ENCODE measurements at regions not wholly inside any gene's neighbourhood (a gene's known extent, or its start where the extent isn't known, plus 50 kb on each side); places are given as distances from the start of the nearest gene placed in this dataset.

- Histone ChIP-seq H3K27ac (ENCODE audit: low read depth, low read length, poor library complexity, severe bottlenecking) (no peak overlapping the region), H2AFZ (ENCODE audit: low read length) (no peak overlapping the region), H3K79me2 (ENCODE audit: insufficient read depth, low read length) (no peaks in the 10 kb centered on the region), H3K4me2 (ENCODE audit: low read length) (no peak overlapping the region), H3K4me1 (ENCODE audit: insufficient read depth, low read length, severe bottlenecking) (no peaks in the 10 kb centered on the region), H3K9me3 (ENCODE audit: low read length) (no peaks in the 10 kb centered on the region), H3K4me3 (ENCODE audit: low read depth, low read length, poor library complexity, severe bottlenecking) (no peak overlapping the region), H3K36me3 (ENCODE audit: insufficient read depth, low read length) (no peaks in the 10 kb centered on the region), H3K27me3 (ENCODE audit: insufficient read depth, low read length) (0 out of 2 replicates have a peak, but pooled peaks cover 7% of the 10 kb centered on the region), H3K9ac (ENCODE audit: low read length) (no peak overlapping the region), H3K9me2 (ENCODE audit: low read depth, low read length) (no peaks in the 10 kb centered on the region), H4K20me1 (ENCODE audit: insufficient read depth, low read length) (no peaks in the 10 kb centered on the region), H3F3A (ENCODE audit: insufficient read depth, low read length) (no peaks in the 10 kb centered on the region)
- no peak for TF ChIP-seq EZH2 (IDR thresholded peaks at IDR 0.05; ENCODE audit: borderline replicate concordance, low read length)
- TF ChIP-seq, protein P1, sequence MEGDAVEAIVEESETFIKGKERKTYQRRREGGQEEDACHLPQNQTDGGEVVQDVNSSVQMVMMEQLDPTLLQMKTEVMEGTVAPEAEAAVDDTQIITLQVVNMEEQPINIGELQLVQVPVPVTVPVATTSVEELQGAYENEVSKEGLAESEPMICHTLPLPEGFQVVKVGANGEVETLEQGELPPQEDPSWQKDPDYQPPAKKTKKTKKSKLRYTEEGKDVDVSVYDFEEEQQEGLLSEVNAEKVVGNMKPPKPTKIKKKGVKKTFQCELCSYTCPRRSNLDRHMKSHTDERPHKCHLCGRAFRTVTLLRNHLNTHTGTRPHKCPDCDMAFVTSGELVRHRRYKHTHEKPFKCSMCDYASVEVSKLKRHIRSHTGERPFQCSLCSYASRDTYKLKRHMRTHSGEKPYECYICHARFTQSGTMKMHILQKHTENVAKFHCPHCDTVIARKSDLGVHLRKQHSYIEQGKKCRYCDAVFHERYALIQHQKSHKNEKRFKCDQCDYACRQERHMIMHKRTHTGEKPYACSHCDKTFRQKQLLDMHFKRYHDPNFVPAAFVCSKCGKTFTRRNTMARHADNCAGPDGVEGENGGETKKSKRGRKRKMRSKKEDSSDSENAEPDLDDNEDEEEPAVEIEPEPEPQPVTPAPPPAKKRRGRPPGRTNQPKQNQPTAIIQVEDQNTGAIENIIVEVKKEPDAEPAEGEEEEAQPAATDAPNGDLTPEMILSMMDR (IDR thresholded peaks at IDR 0.05; ENCODE audit: low read length) = no peak
Measured at GRCh38 chr12:3933074-3933818, 60.0 kb upstream of the PARP11 start.

DNA sequence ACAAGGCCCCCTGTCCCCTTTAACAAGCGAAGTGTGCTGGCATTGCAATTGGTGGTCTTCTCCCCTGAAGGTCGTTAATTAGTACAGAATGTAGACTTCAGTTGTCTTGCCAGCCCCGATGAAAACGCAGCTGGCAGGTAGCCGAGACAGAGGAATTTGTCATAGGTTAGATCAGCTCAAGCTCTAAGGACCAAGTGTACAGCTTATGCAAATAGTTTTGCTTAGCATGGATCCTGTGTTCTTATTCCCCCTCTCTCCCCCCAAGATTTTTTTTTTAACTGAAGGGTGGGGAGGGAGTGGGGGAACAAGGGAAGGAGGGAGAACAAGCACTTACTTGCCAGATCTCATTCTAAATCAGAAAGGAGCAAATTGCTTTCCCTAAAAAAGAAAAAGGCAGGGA, 58.6 kb upstream of the PARP11 start:
- Histone ChIP-seq H3K4me2 (ENCODE audit: low read length) (no peak overlapping the region), H2AFZ (ENCODE audit: low read length) (no peak overlapping the region), H4K20me1 (ENCODE audit: insufficient read depth, low read length) (no peaks in the 10 kb centered on the region), H3K4me3 (ENCODE audit: low read depth, low read length, poor library complexity, severe bottlenecking) (no peak overlapping the region), H3K27me3 (ENCODE audit: insufficient read depth, low read length) (0 out of 2 replicates have a peak, but pooled peaks cover 7% of the 10 kb centered on the region), H3K4me1 (ENCODE audit: insufficient read depth, low read length, severe bottlenecking) (no peaks in the 10 kb centered on the region), H3K9me3 (ENCODE audit: low read length) (no peaks in the 10 kb centered on the region), H3K79me2 (ENCODE audit: insufficient read depth, low read length) (no peaks in the 10 kb centered on the region), H3F3A (ENCODE audit: insufficient read depth, low read length) (no peaks in the 10 kb centered on the region), H3K9me2 (ENCODE audit: low read depth, low read length) (no peaks in the 10 kb centered on the region), H3K36me3 (ENCODE audit: insufficient read depth, low read length) (no peaks in the 10 kb centered on the region), H3K9ac (ENCODE audit: low read length) (no peak overlapping the region), H3K27ac (ENCODE audit: low read depth, low read length, poor library complexity, severe bottlenecking) (no peak overlapping the region)
- TF ChIP-seq, protein P1 (IDR thresholded peaks at IDR 0.05; ENCODE audit: low read length) = no peak
- TF ChIP-seq EZH2 (IDR thresholded peaks at IDR 0.05; ENCODE audit: borderline replicate concordance, low read length) = no peak

GRCh38 chr12:3931206-3931605, 58.0 kb upstream of the PARP11 start:
- H3K4me2 ChIP-seq (ENCODE audit: low read length) = no peak overlapping the region
- TF ChIP-seq EZH2 (IDR thresholded peaks at IDR 0.05; ENCODE audit: borderline replicate concordance, low read length) = no peak
- TF ChIP-seq, protein P1 (IDR thresholded peaks at IDR 0.05; ENCODE audit: low read length) = no peak

More at GRCh38 chr12:3931206-3931605, 58.0 kb upstream of the PARP11 start:
- Histone ChIP-seq H3K27ac (ENCODE audit: low read depth, low read length, poor library complexity, severe bottlenecking) (no peak overlapping the region), H3K9me2 (ENCODE audit: low read depth, low read length) (no peaks in the 10 kb centered on the region), H2AFZ (ENCODE audit: low read length) (no peak overlapping the region), H3K9ac (ENCODE audit: low read length) (no peak overlapping the region), H3K36me3 (ENCODE audit: insufficient read depth, low read length) (no peaks in the 10 kb centered on the region), H3K4me3 (ENCODE audit: low read depth, low read length, poor library complexity, severe bottlenecking) (no peak overlapping the region), H3K79me2 (ENCODE audit: insufficient read depth, low read length) (no peaks in the 10 kb centered on the region), H3K9me3 (ENCODE audit: low read length) (no peaks in the 10 kb centered on the region), H4K20me1 (ENCODE audit: insufficient read depth, low read length) (no peaks in the 10 kb centered on the region), H3K27me3 (ENCODE audit: insufficient read depth, low read length) (0 out of 2 replicates have a peak, but pooled peaks cover 7% of the 10 kb centered on the region), H3F3A (ENCODE audit: insufficient read depth, low read length) (no peaks in the 10 kb centered on the region), H3K4me1 (ENCODE audit: insufficient read depth, low read length, severe bottlenecking) (no peaks in the 10 kb centered on the region)

Measured in OCI-LY1 (cell line).